HepG2 (cell line): ENCODE measurements at regions not wholly inside any gene's neighbourhood (a gene's known extent, or its start where the extent isn't known, plus 50 kb on each side); places are given as distances from the start of the nearest gene placed in this dataset.

Experiments used
- ATAC-seq: fragments of 200-7000 bp; cut with Tn5 transposase; 3 replicates; pipeline ENCODE4 v1.9.1; 2020; ENCODE audit warnings: mild to moderate bottlenecking, moderate library complexity
- BruUV-seq: library from RNA; stranded (reverse); fragments of 400-500 nt; replicated peaks from 2 replicates; lab custom pipeline; 2021; lab: Mats Ljungman, UMichigan
- CTCF ChIA-PET: fragments of 300-600 bp; formaldehyde crosslinking; extraction: SDS; loops from one replicate; lab custom pipeline; 2021; ENCODE audit warnings: low total read pairs, inconsistent platforms, low intra/inter-chr PET ratio; lab: Yijun Ruan, JAX
- POLR2A ChIA-PET: fragments of 350-600 bp; sonication (Branson Sonifier 250); formaldehyde crosslinking; loops from one replicate; lab custom pipeline; 2020; ENCODE audit warnings: antibody characterized with exemption, inconsistent platforms; lab: Yijun Ruan, JAX
- DNase-seq: peaks from one replicate; pipeline ENCODE4 v3.0.0-alpha.2; 2015; ENCODE audit warnings: low spot score
- FAIRE-seq: peaks from 3 replicates; lab custom pipeline; 2011; peaks lifted over from hg19 to GRCh38; lab: Jason Lieb, UNC
- H2AFZ ChIP-seq: one replicate; pipeline ENCODE4 v1.6.1; 2011; ENCODE audit warnings: low read length, inconsistent platforms
- H3K27ac ChIP-seq: fragments of 300-600 bp; 3 replicates; pipeline ENCODE4 v1.8.0; 2011; ENCODE audit warnings: mixed run types, mild to moderate bottlenecking, mixed read lengths, low read length, inconsistent platforms; ENCODE audit not compliant: insufficient read depth; ENCODE audit errors: extremely low read length
- H3K27me3 ChIP-seq, 2 experiments: fragments of 200-600 bp in 1 of 2; 2 replicates in 1 of 2; 3 replicates in 1 of 2; pipeline versions ENCODE4 v1.6.0 to v1.8.0; 2011; ENCODE audit warnings: low read length in 2 of 2, mild to moderate bottlenecking in 2 of 2, moderate library complexity in 2 of 2, inconsistent platforms in 1 of 2; ENCODE audit not compliant: insufficient read depth in 2 of 2, control insufficient read depth in 1 of 2
- H3K36me3 ChIP-seq, 2 experiments: fragments of 200-600 bp in 1 of 2; replicated peaks in 1 of 2; 2 replicates in 1 of 2; 3 replicates in 1 of 2; pipeline versions ENCODE4 v1.5.1 to v1.8.0; 2011; ENCODE audit warnings: low read length in 2 of 2, inconsistent platforms in 1 of 2; ENCODE audit not compliant: insufficient read depth in 2 of 2, control insufficient read depth in 1 of 2
- H3K4me1 ChIP-seq: 2 replicates; pipeline ENCODE4 v1.5.1; 2012; ENCODE audit warnings: low read length, inconsistent platforms; ENCODE audit not compliant: insufficient read depth
- H3K4me2 ChIP-seq: 2 replicates; pipeline ENCODE4 v1.6.0; 2011; ENCODE audit warnings: low read depth, low read length, inconsistent platforms
- H3K4me3 ChIP-seq, 3 experiments: fragments of 200-600 bp in 1 of 3; sonication (generic), shearing (Covaris generic) in 1 of 3; replicated peaks in 1 of 3; 2 replicates each; pipeline ENCODE4 v1.5.1; 2011 to 2016; ENCODE audit warnings: low read length in 3 of 3, inconsistent platforms in 2 of 3, low read depth in 2 of 3, mild to moderate bottlenecking in 2 of 3, control low read depth in 1 of 3, mixed read lengths in 1 of 3; ENCODE audit not compliant: insufficient read depth in 1 of 3
- H3K79me2 ChIP-seq: one replicate; pipeline ENCODE4 v1.6.1; 2011; ENCODE audit warnings: low read length, inconsistent platforms; ENCODE audit not compliant: insufficient read depth
- H3K9ac ChIP-seq: 2 replicates; pipeline ENCODE4 v1.6.0; 2011; ENCODE audit warnings: mild to moderate bottlenecking, low read depth, low read length, inconsistent platforms; ENCODE audit not compliant: insufficient read depth
- H3K9me3 ChIP-seq: 2 replicates; pipeline ENCODE4 v1.5.1; 2012; ENCODE audit warnings: mild to moderate bottlenecking, low read length
- H4K20me1 ChIP-seq: 2 replicates; pipeline ENCODE4 v1.6.0; 2011; ENCODE audit warnings: inconsistent platforms, mild to moderate bottlenecking, low read length, moderate library complexity; ENCODE audit not compliant: insufficient read depth
- MAFK ChIP-seq, 2 experiments: IDR thresholded peaks in 1 of 2; conservative IDR thresholded peaks in 1 of 2; 2 replicates each; pipeline ENCODE4 v1.6.1; 2011; ENCODE audit warnings: improper control_type of control experiment in 2 of 2, low read length in 2 of 2
- RBM22 ChIP-seq: fragments of 200-400 bp; formaldehyde crosslinking; optimal IDR thresholded peaks from 2 replicates; pipeline ENCODE3; 2017; ENCODE audit warnings: mild to moderate bottlenecking, low read length, moderate library complexity
- TBX3 ChIP-seq: fragments of 450-650 bp; IDR thresholded peaks from 2 replicates; pipeline ENCODE4 v1.6.1; 2017; ENCODE audit warnings: antibody characterized with exemption, mild to moderate bottlenecking, inconsistent platforms, borderline replicate concordance
- ZBTB21 ChIP-seq: sonication (generic); formaldehyde crosslinking; IDR thresholded peaks from 2 replicates; pipeline ENCODE4 v1.4.0; 2020; ENCODE audit warnings: missing genetic modification reagents
- ZFP36L1 ChIP-seq: sonication (generic); formaldehyde crosslinking; IDR thresholded peaks from 2 replicates; pipeline ENCODE4 v1.8.0; 2022; ENCODE audit warnings: mild to moderate bottlenecking, missing genetic modification reagents, moderate library complexity
- ZNF550 ChIP-seq: sonication (generic); formaldehyde crosslinking; IDR thresholded peaks from 2 replicates; pipeline ENCODE4 v1.4.0; 2020; ENCODE audit warnings: mild to moderate bottlenecking, missing genetic modification reagents, borderline replicate concordance
- WGBS: methylation state at CpG from one replicate; pipeline ENCODE4 v1.1.6; 2017; ENCODE audit warnings: low lambda C conversion rate; 5-methylcytosine and 5-hydroxymethylcytosine counted together
- in situ Hi-C: cut with HindIII; loops from 2 replicates; pipeline ENCODE4 v1.10.0; 2017; ENCODE audit warnings: low pct_unique_long_range_greater_than_20kb; ENCODE audit not compliant: extremely low pct_ligation_motif_present
- intact Hi-C: fragments of 100-400 bp; cut with micrococcal nuclease; formaldehyde crosslinking; loops from one replicate; pipeline ENCODE4 v1.10.0; 2022; ENCODE audit not compliant: unreplicated experiment
- TF ChIP-seq, protein P1 (sequence below): sonication (generic); formaldehyde crosslinking; IDR thresholded peaks from 2 replicates; pipeline ENCODE4 v1.9.0; 2022; ENCODE audit warnings: low read depth, missing genetic modification reagents

DNA sequence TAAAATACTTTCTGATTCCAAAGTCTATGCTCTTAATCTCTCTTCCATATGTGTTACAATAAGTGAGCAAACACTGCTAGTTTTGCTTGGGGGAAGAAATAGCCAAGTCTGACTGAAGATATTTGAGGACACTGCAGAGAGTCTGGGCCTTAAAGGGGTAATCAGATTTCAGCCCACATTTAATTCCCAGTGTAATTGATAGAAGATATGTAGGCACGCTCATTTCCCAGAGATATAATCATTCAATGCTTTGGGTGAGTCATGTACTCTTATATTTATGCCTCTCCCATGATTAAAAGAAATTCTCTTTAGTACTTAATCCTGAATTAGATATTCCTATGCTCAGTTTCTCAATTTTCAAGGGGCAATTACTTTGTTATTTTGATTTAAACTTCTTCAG is 178.1 kb upstream of the POM121L12 start (continued):
- TF ChIP-seq, protein P1, sequence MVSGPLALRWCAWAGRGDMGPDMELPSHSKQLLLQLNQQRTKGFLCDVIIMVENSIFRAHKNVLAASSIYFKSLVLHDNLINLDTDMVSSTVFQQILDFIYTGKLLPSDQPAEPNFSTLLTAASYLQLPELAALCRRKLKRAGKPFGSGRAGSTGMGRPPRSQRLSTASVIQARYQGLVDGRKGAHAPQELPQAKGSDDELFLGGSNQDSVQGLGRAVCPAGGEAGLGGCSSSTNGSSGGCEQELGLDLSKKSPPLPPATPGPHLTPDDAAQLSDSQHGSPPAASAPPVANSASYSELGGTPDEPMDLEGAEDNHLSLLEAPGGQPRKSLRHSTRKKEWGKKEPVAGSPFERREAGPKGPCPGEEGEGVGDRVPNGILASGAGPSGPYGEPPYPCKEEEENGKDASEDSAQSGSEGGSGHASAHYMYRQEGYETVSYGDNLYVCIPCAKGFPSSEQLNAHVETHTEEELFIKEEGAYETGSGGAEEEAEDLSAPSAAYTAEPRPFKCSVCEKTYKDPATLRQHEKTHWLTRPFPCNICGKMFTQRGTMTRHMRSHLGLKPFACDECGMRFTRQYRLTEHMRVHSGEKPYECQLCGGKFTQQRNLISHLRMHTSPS (CRISPR knock-in tag) = no peak
- TF ChIP-seq ZNF550 (CRISPR knock-in tag) = no peak
- TF ChIP-seq TBX3 = no peak
- no peak for TF ChIP-seq ZFP36L1 (CRISPR knock-in tag)
- no peak for TF ChIP-seq ZBTB21 (CRISPR knock-in tag)

DNA sequence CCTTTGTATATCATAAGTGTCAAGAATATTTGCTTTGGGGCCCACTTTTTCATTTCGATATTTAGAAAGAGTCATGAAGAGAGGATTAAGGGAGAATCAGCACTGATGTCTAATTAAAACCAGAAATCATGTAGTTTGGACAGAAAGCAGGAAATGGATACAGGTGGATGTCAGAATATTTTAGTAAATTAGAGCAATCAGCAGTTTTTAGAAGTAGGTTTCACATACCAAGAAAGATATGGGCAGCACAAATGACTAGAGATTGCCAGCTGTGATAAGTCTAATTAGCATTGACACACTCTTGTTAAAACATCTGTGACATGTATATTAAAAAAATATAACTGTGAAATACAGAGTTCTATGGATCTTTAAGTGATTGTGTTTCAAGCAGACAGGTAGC is 180.8 kb upstream of the POM121L12 start:
- H3K9ac ChIP-seq = no peak overlapping the region
- H3K4me3 ChIP-seq = no peak overlapping the region
- no peak overlapping the region for H3K27ac ChIP-seq
- H3K36me3 ChIP-seq = no peaks in the 10 kb centered on the region
- ChIA-PET POLR2A (no interaction called here), CTCF (no interaction called here)
- no peak for DNase-seq
- no peak for FAIRE-seq
- WGBS = 0% methylated on average over 1 of the region's 1 CpG
- no peak overlapping the region for H2AFZ ChIP-seq
- TF ChIP-seq MAFK (conservative IDR thresholded peaks at IDR 0.05 in 1 of 2, IDR thresholded peaks at IDR 0.05 in 1 of 2; ENCODE audit: low read length in 2 of 2) (peak; percentile 5 to 15; a peak in 1 of 4 replicates), RBM22 (no peak)
- intact Hi-C loops = no loop called here
- no TSS peak for BruUV-seq
- no peaks in the 10 kb centered on the region for H3K4me1 ChIP-seq
- H3K4me2 ChIP-seq = no peak overlapping the region
- peaks cover 27% of the 10 kb centered on the region for H3K9me3 ChIP-seq
- no peak for ATAC-seq
- in situ Hi-C loops = no loop called here
- no peaks in the 10 kb centered on the region for H4K20me1 ChIP-seq
- no peaks in the 10 kb centered on the region for H3K27me3 ChIP-seq
- no peaks in the 10 kb centered on the region for H3K79me2 ChIP-seq
